HepG2 (cell line): ENCODE measurements at regions not wholly inside any gene's neighbourhood (a gene's known extent, or its start where the extent isn't known, plus 50 kb on each side); places are given as distances from the start of the nearest gene placed in this dataset.

Experiments used
- CBFB ChIP-seq: sonication (generic); formaldehyde crosslinking; IDR thresholded peaks from 2 replicates; pipeline ENCODE4 v1.4.0; 2020; ENCODE audit warnings: missing genetic modification reagents
- CHCHD3 ChIP-seq: sonication (generic); formaldehyde crosslinking; IDR thresholded peaks from 2 replicates; pipeline ENCODE4 v1.8.0; 2022; ENCODE audit warnings: mild to moderate bottlenecking, missing genetic modification reagents, moderate library complexity
- FUBP1 ChIP-seq: sonication (generic); formaldehyde crosslinking; IDR thresholded peaks from 2 replicates; pipeline ENCODE4 v1.5.1; 2020; ENCODE audit warnings: missing genetic modification reagents, mild to moderate bottlenecking, borderline replicate concordance
- KDM5B ChIP-seq: sonication (generic); formaldehyde crosslinking; IDR thresholded peaks from 2 replicates; pipeline ENCODE4 v1.4.0; 2020; ENCODE audit warnings: missing genetic modification reagents, mild to moderate bottlenecking, borderline replicate concordance
- REL ChIP-seq: sonication (generic); formaldehyde crosslinking; conservative IDR thresholded peaks from 2 replicates; pipeline ENCODE4 v1.8.0; 2022; ENCODE audit warnings: mild to moderate bottlenecking, missing genetic modification reagents, moderate library complexity
- RORA ChIP-seq: sonication (generic); formaldehyde crosslinking; IDR thresholded peaks from 2 replicates; pipeline ENCODE4 v1.5.0; 2020; ENCODE audit warnings: mild to moderate bottlenecking, missing genetic modification reagents, moderate library complexity
- SMC3 ChIP-seq: IDR thresholded peaks from 2 replicates; pipeline ENCODE4 v1.6.1; 2011; ENCODE audit warnings: low read length, improper control_type of control experiment
- ZNF558 ChIP-seq: sonication (generic); formaldehyde crosslinking; IDR thresholded peaks from 2 replicates; pipeline ENCODE4 v1.9.0; 2022; ENCODE audit warnings: mild to moderate bottlenecking, missing genetic modification reagents, borderline replicate concordance
- ZNF580 ChIP-seq: IDR thresholded peaks from 2 replicates; pipeline ENCODE4 v1.6.1; 2016; ENCODE audit warnings: low read depth, borderline replicate concordance
- ZSCAN31 ChIP-seq: sonication (generic); formaldehyde crosslinking; IDR thresholded peaks from 2 replicates; pipeline ENCODE4 v1.5.0; 2020; ENCODE audit warnings: low read depth, mild to moderate bottlenecking, missing genetic modification reagents

GRCh38 chr7:56206420-56206819 lies 90.2 kb upstream of the NUPR2 start:
- TF ChIP-seq ZSCAN31 (CRISPR knock-in tag) (no peak), KDM5B (CRISPR knock-in tag) (no peak), CBFB (CRISPR knock-in tag) (no peak), FUBP1 (CRISPR knock-in tag) (no peak), REL (CRISPR knock-in tag) (no peak), ZNF558 (CRISPR knock-in tag) (no peak), ZNF580 (CRISPR knock-in tag) (no peak), RORA (CRISPR knock-in tag) (no peak), CHCHD3 (CRISPR knock-in tag) (no peak), SMC3 (no peak)
